Brain microvascular endothelial cell (primary cell): ENCODE measurements at regions not wholly inside any gene's neighbourhood (a gene's known extent, or its start where the extent isn't known, plus 50 kb on each side); places are given as distances from the start of the nearest gene placed in this dataset.

ENCODE experiments used
- DNase-seq: peaks from one replicate; pipeline ENCODE4 v3.0.0-alpha.2; 2020
- H3K27ac ChIP-seq: fragments of 250-450 bp; sonication (Bioruptor Pico); 2 replicates; pipeline ENCODE4 v1.5.1; 2020; ENCODE audit warnings: mild to moderate bottlenecking, moderate library complexity
- H3K27me3 ChIP-seq: fragments of 250-450 bp; sonication (Bioruptor Pico); replicated peaks from 2 replicates; pipeline ENCODE4 v1.5.1; 2020; ENCODE audit warnings: mild to moderate bottlenecking
- H3K36me3 ChIP-seq: fragments of 250-450 bp; sonication (Bioruptor Pico); replicated peaks from 2 replicates; pipeline ENCODE4 v1.5.1; 2020; ENCODE audit warnings: mild to moderate bottlenecking
- H3K4me3 ChIP-seq: 2 replicates; pipeline ENCODE4 v1.5.1; 2011; ENCODE audit warnings: low read depth, mild to moderate bottlenecking, control low read depth, low read length, moderate library complexity
- in situ Hi-C: cut with HindIII; loops from 2 replicates; pipeline ENCODE4 v1.10.0; 2017; ENCODE audit warnings: low sequenced_read_pairs, low pct_ligation_motif_present
- TF ChIP-seq, protein P1 (sequence below): IDR thresholded peaks from 2 replicates; pipeline ENCODE4 v1.5.1; 2011; ENCODE audit warnings: low read depth, mild to moderate bottlenecking, moderate library complexity, low read length, control low read depth, inconsistent platforms; ENCODE audit errors: missing control alignments

DNA sequence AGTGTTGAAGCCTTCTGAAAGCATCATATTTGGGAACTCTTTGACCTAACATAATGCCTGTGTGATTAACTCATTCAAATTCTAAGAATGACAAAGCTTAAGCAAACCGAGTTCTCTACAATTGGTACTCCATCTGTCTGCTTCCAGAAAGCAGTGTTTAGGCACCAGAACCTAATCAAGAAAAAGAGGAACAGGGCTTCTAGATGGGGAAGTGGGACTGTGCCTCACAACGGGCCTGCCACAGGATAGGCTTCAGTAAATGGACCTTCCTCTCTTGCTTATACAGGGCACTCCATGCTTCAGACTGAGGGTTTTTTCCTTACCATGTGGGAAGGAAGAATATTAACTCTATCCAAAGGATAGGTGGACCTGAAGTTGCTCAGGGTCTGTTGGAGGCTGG lies 808.1 kb downstream of the XPNPEP1 start:
- Histone ChIP-seq H3K4me3 (no peak overlapping the region), H3K27me3 (no peaks in the 10 kb centered on the region), H3K36me3 (no peaks in the 10 kb centered on the region), H3K27ac (no peak overlapping the region)
- TF ChIP-seq, protein P1, sequence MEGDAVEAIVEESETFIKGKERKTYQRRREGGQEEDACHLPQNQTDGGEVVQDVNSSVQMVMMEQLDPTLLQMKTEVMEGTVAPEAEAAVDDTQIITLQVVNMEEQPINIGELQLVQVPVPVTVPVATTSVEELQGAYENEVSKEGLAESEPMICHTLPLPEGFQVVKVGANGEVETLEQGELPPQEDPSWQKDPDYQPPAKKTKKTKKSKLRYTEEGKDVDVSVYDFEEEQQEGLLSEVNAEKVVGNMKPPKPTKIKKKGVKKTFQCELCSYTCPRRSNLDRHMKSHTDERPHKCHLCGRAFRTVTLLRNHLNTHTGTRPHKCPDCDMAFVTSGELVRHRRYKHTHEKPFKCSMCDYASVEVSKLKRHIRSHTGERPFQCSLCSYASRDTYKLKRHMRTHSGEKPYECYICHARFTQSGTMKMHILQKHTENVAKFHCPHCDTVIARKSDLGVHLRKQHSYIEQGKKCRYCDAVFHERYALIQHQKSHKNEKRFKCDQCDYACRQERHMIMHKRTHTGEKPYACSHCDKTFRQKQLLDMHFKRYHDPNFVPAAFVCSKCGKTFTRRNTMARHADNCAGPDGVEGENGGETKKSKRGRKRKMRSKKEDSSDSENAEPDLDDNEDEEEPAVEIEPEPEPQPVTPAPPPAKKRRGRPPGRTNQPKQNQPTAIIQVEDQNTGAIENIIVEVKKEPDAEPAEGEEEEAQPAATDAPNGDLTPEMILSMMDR: no peak
- in situ Hi-C loops: no loop called here
- no peak for DNase-seq

DNA sequence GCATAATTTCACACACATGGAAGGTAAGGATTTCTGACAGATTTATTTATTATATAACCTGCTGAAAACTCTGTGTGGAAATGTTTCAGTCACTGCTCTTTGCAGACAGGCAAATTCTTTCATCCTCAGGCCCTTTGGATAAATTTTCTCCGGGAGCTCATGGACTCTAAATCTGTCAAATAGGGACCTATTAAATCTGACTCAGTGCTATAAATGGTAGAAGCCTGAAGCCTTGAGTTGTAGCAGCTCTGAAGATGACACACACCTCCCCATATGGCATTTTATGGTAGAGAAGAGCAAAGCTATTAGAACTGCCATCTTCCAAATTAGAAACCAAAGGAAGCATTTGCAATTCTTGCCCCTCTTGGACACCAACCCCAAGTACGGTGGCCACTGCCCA lies 808.7 kb downstream of the XPNPEP1 start:
- in situ Hi-C loops: no loop called here
- Histone ChIP-seq H3K27ac (no peak overlapping the region), H3K27me3 (no peaks in the 10 kb centered on the region), H3K36me3 (no peaks in the 10 kb centered on the region), H3K4me3 (no peak overlapping the region)
- TF ChIP-seq, protein P1: no peak
- no peak for DNase-seq

DNA sequence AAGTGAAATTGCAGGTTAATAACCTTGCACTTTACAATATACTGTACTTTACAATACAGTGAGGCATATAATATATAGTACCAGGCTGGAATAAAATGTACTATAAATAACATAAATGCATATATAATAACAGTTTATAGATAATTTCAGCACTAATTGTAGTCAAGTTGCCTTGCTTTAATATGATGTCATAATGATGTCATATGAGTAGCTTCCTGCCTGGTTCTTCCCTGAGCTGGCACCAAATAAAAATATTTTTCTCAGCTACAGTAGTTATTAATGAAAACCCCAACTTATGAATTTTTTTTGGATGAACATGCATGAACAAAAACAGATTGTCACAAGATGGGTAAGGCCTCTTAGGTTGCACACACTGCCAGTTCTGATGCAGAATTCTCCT lies 816.7 kb downstream of the XPNPEP1 start:
- Histone ChIP-seq H3K36me3 (no peaks in the 10 kb centered on the region), H3K27me3 (no peaks in the 10 kb centered on the region), H3K4me3 (no peak overlapping the region), H3K27ac (no peak overlapping the region)
- in situ Hi-C loops: no loop called here
- DNase-seq: no peak
- TF ChIP-seq, protein P1: no peak

DNA sequence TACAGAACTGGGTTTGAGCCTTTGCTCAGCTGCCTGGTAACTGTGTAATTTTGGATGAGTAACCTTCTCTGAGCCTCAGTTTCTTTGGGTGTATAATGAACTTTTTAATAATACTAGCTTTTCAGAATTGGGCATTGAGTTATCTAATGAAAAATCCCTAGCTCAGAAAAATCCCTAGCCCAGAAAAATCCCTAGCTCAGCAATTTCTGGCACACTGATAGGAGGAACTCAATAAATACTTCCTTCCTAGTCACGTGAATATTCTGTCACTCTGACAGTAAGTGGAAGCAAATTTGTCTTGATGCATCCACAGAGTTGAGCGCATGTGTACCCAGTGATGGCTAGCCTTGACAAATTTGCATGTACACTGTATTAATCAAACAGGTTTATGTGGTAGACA lies 817.6 kb downstream of the XPNPEP1 start:
- no peaks in the 10 kb centered on the region for H3K36me3 ChIP-seq
- in situ Hi-C loops: no loop called here
- no peak overlapping the region for H3K27ac ChIP-seq
- no peak overlapping the region for H3K4me3 ChIP-seq
- H3K27me3 ChIP-seq: no peaks in the 10 kb centered on the region
- TF ChIP-seq, protein P1: no peak
- no peak for DNase-seq

DNA sequence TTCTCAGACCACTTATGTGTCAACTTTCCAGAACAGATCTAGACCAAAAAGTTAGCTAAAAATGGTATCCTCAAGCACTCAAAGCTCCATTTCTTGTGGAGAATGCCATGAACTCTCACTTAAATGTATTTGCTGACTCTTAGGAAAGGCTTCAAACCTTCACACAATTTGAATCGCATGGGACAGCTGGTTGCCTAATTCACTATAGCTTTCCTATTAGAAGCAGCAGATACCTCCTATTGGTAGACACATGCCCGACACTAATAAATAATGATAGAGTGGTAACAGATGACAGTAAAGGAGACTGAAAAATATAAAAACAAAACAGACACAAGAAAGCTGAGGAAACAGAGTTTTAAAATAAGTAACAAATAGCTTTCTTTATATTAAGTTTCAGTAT lies 818.5 kb downstream of the XPNPEP1 start:
- DNase-seq: no peak
- TF ChIP-seq, protein P1: no peak
- H3K4me3 ChIP-seq: no peak overlapping the region
- no peaks in the 10 kb centered on the region for H3K27me3 ChIP-seq
- H3K36me3 ChIP-seq: no peaks in the 10 kb centered on the region
- in situ Hi-C loops: no loop called here
- H3K27ac ChIP-seq: no peak overlapping the region

DNA sequence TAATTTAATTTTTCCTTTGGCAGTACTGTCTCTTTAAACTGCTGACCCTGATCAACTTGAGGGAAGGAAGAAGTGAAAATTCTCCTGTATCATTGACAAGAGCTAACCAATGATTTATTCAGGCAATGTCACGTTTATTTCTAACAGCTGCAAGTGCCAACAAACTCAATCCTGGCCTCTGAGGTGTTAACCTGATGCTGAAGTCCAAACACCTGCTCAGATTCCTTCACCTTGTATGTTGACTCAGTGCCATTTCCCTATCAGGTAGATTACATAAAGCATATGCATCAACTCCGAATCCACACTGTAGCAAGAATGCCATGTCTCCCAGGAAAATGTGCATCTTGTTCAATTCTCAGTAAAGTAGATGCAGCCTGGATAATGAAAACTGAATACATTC lies 820.0 kb downstream of the XPNPEP1 start:
- Histone ChIP-seq H3K27me3 (no peaks in the 10 kb centered on the region), H3K36me3 (no peaks in the 10 kb centered on the region), H3K4me3 (no peak overlapping the region), H3K27ac (no peak overlapping the region)
- TF ChIP-seq, protein P1: no peak
- in situ Hi-C loops: no loop called here
- no peak for DNase-seq
